Duodenal mucosa (tissue), 2 donors: ENCODE measurements at regions not wholly inside any gene's neighbourhood (a gene's known extent, or its start where the extent isn't known, plus 50 kb on each side); places are given as distances from the start of the nearest gene placed in this dataset.
"Not testable (repeated sequence)": the region's sequence is repeated elsewhere in the genome, so short reads cannot be mapped to it uniquely, and the experiment has no call there.

ENCODE experiments used
- H3K27ac ChIP-seq: one replicate; pipeline ENCODE4 v1.7.0; 2013; ENCODE audit warnings: low read depth, low read length
- H3K27me3 ChIP-seq, 2 donors: one replicate each; pipeline ENCODE4 v1.7.0; 2013; ENCODE audit warnings: low read length in 2 of 2, control low read depth in 1 of 2; ENCODE audit not compliant: insufficient read depth in 2 of 2, control insufficient read depth in 1 of 2
- H3K36me3 ChIP-seq, 2 donors: one replicate each; pipeline ENCODE4 v1.7.0; 2013; ENCODE audit warnings: low read length in 2 of 2, control low read depth in 1 of 2; ENCODE audit not compliant: insufficient read depth in 2 of 2, control insufficient read depth in 1 of 2
- H3K4me1 ChIP-seq, 2 donors: one replicate each; pipeline ENCODE4 v1.7.0; 2013; ENCODE audit warnings: low read length in 2 of 2, control low read depth in 1 of 2; ENCODE audit not compliant: insufficient read depth in 2 of 2, control insufficient read depth in 1 of 2
- H3K4me3 ChIP-seq, 2 donors: one replicate each; pipeline ENCODE4 v1.7.0; 2013; ENCODE audit warnings: low read length in 2 of 2, low read depth in 1 of 2
- H3K9ac ChIP-seq, 2 donors: one replicate each; pipeline ENCODE4 v1.7.0; 2013; ENCODE audit warnings: low read length in 2 of 2, low read depth in 1 of 2
- H3K9me3 ChIP-seq, 2 donors: one replicate each; pipeline ENCODE4 v1.7.0; 2013; ENCODE audit warnings: low read length in 2 of 2, control low read depth in 1 of 2; ENCODE audit not compliant: control insufficient read depth in 1 of 2

DNA sequence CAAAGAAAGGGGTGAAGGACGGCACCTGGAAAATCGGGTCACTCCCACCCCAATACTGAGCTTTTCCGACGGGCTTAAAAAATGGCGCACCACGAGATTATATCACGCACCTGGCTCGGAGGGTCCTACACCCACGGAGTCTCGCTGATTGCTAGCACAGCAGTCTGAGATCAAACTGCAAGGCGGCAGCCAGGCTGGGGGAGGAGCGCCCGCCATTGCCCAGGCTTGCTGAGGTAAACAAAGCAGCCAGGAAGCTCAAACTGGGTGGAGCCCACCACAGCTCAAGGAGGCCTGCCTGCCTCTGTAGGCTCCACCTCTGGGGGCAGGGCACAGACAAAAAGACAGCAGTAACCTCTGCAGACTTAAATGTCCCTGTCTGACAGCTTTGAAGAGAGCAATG is 264.7 kb downstream of the BCHE start:
- H3K9ac ChIP-seq, H3K27ac ChIP-seq, H3K36me3 ChIP-seq, H3K27me3 ChIP-seq, H3K4me1 ChIP-seq, H3K4me3 ChIP-seq, H3K9me3 ChIP-seq: not testable (repeated sequence)

DNA sequence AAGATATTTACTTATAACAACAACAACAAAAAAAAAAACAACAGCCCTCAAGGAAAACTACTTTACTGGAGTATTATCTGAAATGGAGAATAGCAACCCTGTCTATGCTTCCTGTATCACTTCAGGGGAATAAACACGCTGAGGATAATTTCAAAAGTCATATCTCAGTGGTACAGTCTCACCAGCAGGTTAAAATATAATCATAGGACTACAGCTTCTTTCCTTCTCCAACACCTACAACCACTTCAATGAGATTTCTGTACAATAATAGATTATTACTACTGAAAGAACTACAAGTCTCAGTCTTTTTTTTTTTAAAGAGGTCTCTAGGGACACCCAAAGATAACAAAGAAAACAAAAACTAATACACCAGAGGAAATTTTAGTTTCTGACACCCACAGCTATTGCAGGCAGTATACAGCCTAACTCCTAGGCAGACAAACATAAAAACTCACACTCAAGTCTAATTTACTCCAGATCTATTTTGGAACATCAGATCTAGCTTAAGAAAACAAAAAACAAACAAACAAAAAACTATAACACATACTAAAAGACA is 268.2 kb downstream of the BCHE start:
- no peaks in the 10 kb centered on the region for H3K27me3 ChIP-seq
- no peaks in the 10 kb centered on the region for H3K36me3 ChIP-seq
- H3K9me3 ChIP-seq: peaks cover 0 to 2% of the 10 kb centered on the region in 2 donors
- no peak overlapping the region for H3K27ac ChIP-seq
- H3K4me3 ChIP-seq: no peak overlapping the region
- no peak overlapping the region for H3K9ac ChIP-seq
- no peaks in the 10 kb centered on the region for H3K4me1 ChIP-seq

DNA sequence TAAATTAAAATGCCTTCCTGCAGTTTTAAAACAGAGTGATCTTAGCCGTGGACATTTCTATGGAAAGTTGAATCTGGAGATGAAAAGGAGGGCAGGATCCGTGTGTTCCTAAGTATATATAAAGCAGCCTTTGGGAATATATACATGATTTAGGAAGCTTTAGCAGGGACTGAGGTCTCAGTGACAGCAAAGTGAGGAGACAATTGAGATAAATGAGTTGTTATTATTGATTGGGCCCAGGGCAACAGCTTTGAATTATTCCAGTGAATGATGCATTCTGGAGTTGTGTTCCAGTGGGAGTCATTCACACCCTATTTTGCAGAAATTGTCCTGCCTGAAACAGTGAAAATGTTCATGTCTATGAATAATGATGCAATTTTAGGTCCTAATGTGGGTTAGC is 281.4 kb downstream of the BCHE start:
- no peak overlapping the region for H3K27ac ChIP-seq
- no peaks in the 10 kb centered on the region for H3K27me3 ChIP-seq

DNA sequence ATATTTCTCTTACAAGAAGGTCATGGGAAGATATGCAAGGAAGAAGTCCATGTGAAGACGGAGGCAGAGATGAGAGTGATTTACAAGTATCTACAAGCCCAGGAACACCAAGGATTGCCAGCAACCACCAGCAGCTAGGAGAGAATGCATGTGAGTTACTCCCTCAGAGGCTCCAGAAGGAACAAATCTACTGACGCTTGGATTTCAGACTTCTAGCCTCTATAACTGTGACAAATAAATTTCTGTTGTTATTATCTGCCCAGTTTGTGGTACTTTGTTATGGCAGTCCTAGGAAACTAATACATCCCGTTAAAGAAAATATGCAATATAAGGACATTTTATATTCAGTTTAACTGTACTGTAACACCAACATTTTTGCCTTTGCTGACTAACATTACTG is 283.9 kb downstream of the BCHE start:
- H3K9ac ChIP-seq: no peak overlapping the region
- H3K27me3 ChIP-seq: no peaks in the 10 kb centered on the region

More for the DNA sequence above, 281.4 kb downstream of the BCHE start:
- Histone ChIP-seq H3K4me3 (no peak overlapping the region), H3K9ac (no peak overlapping the region), H3K9me3 (no peaks in the 10 kb centered on the region), H3K4me1 (no peaks in the 10 kb centered on the region), H3K36me3 (no peaks in the 10 kb centered on the region)

DNA sequence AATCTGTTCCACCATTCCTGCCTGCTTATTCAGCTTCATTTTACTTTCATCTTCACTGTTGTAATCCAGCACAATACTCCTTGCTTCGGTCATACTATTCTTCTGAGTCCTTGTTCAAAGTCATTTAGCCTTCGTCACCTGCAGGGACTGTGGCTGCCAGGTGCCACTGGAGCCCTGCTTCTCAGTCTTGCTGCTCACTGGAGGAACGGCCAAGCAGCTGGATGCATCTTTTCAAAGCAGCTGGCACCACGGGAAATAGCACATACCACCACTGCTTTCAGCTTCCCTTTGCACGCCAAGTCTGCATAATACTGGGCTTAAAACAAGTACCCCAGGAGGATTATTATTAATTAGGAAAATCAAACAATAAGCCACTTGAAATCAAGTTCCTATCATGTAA is 287.6 kb downstream of the BCHE start:
- no peaks in the 10 kb centered on the region for H3K9me3 ChIP-seq
- H3K9ac ChIP-seq: no peak overlapping the region
- H3K27me3 ChIP-seq: no peaks in the 10 kb centered on the region
- no peak overlapping the region for H3K27ac ChIP-seq
- no peaks in the 10 kb centered on the region for H3K36me3 ChIP-seq
- H3K4me1 ChIP-seq: no peaks in the 10 kb centered on the region
- H3K4me3 ChIP-seq: no peak overlapping the region

More for the DNA sequence above, 283.9 kb downstream of the BCHE start:
- H3K4me3 ChIP-seq: no peak overlapping the region
- no peaks in the 10 kb centered on the region for H3K36me3 ChIP-seq
- no peaks in the 10 kb centered on the region for H3K9me3 ChIP-seq
- no peak overlapping the region for H3K27ac ChIP-seq
- H3K4me1 ChIP-seq: no peaks in the 10 kb centered on the region

DNA sequence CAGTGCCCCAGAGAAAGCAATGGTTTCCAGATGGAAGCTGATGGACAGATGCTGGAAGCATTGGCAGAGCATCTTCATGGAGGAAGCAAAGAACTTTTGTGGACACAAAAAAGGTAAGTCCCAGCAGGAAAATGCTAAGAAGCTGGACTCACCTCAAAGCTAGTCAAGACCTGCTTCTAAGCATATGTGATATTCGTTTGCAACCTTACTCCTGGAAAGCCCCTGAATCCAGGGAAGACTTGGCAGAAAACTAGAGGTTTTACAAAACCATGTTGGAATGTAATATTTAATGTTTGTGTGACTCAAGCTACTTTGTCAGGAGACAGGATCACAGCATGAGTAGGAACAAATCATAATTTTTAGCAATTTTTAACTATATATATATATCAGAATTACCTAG is 288.2 kb downstream of the BCHE start:
- Histone ChIP-seq H3K9ac (no peak overlapping the region), H3K27ac (no peak overlapping the region), H3K27me3 (no peaks in the 10 kb centered on the region), H3K36me3 (no peaks in the 10 kb centered on the region), H3K9me3 (no peaks in the 10 kb centered on the region), H3K4me3 (no peak overlapping the region), H3K4me1 (no peaks in the 10 kb centered on the region)

DNA sequence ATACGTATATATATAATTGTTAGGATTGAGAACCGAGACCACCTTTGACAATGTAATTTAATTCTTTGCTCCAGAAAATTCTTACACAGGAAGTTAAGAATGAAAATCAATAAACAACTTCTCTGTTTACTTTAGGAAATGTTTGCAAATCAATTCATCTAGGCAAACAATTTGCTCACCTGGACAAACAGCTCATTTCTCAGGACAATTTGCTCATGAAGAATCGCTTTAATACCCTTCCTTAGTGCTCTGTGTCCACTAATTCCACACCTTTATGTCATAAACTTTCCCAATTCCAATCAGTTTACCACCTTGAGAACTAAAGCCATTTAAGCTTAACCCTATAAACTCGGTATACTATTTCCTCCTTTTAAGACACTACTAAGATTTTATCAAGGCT is 292.2 kb downstream of the BCHE start:
- no peaks in the 10 kb centered on the region for H3K36me3 ChIP-seq
- no peak overlapping the region for H3K4me3 ChIP-seq
- H3K4me1 ChIP-seq: no peaks in the 10 kb centered on the region
- no peak overlapping the region for H3K9ac ChIP-seq
- H3K9me3 ChIP-seq: no peaks in the 10 kb centered on the region
- no peaks in the 10 kb centered on the region for H3K27me3 ChIP-seq
- no peak overlapping the region for H3K27ac ChIP-seq

DNA sequence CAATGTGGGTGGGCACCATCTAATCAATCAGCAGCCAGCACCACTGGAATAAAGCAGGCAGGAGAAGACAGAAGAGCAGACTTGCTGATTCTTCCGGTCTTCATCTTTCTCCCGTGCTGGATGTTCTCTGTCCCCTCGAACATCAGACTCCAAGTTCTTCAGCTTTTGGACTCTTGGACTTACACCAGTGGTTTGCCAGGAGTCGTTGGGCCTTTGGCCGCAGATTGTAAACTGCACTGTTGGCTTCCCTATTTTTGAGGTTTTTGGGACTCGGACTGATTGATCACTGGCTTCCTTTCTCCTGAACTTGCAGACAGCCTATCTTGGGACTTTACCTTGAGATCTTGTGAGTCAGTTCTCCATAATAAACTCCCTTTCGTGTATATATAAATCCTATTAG is 292.8 kb downstream of the BCHE start:
- no peaks in the 10 kb centered on the region for H3K36me3 ChIP-seq
- no peaks in the 10 kb centered on the region for H3K27me3 ChIP-seq
- no peaks in the 10 kb centered on the region for H3K9me3 ChIP-seq
- no peak overlapping the region for H3K27ac ChIP-seq
- H3K4me1 ChIP-seq: no peaks in the 10 kb centered on the region
- H3K4me3 ChIP-seq: no peak overlapping the region
- H3K9ac ChIP-seq: no peak overlapping the region

DNA sequence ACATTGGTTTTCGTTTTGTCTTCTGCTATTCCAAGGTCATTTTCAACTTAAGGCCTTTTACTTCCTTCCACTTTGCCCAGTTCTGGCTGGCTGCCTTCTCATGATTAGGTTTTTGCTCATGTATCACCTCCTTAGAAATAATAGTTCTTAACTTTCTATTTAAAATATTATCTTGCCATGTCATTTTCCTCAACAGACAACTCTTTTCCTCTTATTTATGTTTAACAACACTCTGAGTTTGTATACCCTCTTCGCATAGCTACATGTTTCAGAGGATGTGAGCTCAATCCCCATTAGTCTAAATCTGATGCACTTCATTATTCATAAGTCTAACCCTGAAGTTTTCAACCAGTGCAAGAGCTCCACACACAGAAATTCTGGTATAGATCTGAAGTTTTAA is 299.1 kb downstream of the BCHE start:
- no peaks in the 10 kb centered on the region for H3K36me3 ChIP-seq
- H3K9ac ChIP-seq: no peak overlapping the region
- H3K9me3 ChIP-seq: no peaks in the 10 kb centered on the region
- H3K27ac ChIP-seq: no peak overlapping the region
- no peak overlapping the region for H3K4me3 ChIP-seq
- H3K27me3 ChIP-seq: no peaks in the 10 kb centered on the region
- no peaks in the 10 kb centered on the region for H3K4me1 ChIP-seq

DNA sequence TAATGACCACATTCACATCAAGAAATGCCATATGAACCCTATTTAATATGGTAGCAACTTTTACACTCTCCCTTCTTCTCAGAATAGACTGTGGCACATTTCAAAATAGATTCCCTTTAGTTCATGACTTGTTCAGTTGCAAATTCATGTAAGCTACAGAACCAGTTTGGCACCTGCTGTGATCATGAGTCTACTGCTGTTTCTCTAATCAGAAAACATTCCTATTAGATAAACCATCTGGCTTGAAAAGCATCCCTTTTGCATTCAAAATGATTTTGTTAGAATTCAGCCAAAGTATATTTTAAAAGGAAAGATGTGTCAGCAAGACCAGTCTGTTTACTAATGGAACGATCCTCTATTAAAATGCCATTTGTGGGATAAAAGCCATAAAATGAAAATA is 304.4 kb downstream of the BCHE start:
- H3K4me3 ChIP-seq: no peak overlapping the region
- no peaks in the 10 kb centered on the region for H3K4me1 ChIP-seq
- H3K27ac ChIP-seq: no peak overlapping the region
- no peaks in the 10 kb centered on the region for H3K27me3 ChIP-seq
- no peaks in the 10 kb centered on the region for H3K9me3 ChIP-seq
- H3K9ac ChIP-seq: no peak overlapping the region
- H3K36me3 ChIP-seq: no peaks in the 10 kb centered on the region

DNA sequence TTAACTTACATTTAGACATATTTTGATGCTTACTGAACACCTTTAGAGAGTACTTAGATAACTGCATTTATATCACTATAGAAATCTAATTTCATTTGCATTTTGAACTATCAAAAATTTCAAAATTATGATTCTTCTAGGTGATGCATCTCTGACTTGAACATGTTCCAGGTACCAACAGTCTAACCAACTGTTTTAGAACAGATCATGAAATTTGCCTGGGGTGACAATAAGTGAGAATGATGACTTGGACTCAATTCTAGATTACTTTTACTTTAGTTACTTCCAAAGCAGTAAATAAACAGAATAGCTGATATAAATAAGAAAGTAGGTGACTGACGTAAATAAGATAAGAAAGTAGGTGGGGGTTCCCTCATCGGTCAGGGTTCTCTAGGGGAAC is 307.8 kb downstream of the BCHE start:
- Histone ChIP-seq H3K9me3 (no peaks in the 10 kb centered on the region), H3K36me3 (no peaks in the 10 kb centered on the region), H3K9ac (no peak overlapping the region), H3K4me1 (no peaks in the 10 kb centered on the region), H3K27me3 (no peaks in the 10 kb centered on the region), H3K4me3 (no peak overlapping the region), H3K27ac (no peak overlapping the region)
